H1 (cell line): ENCODE measurements at regions not wholly inside any gene's neighbourhood (a gene's known extent, or its start where the extent isn't known, plus 50 kb on each side); places are given as distances from the start of the nearest gene placed in this dataset.

Source experiments
- CTCF ChIP-seq, 3 experiments: IDR thresholded peaks; 1 replicate in 2 of 3; 2 replicates in 1 of 3; pipeline versions ENCODE4 v1.5.1 to v1.6.1; 2011; ENCODE audit warnings: low read length in 3 of 3, mild to moderate bottlenecking in 3 of 3, inconsistent platforms in 2 of 3, low read depth in 1 of 3, moderate library complexity in 1 of 3; ENCODE audit not compliant: insufficient read depth in 1 of 3; ENCODE audit errors: control extremely low read depth in 1 of 3
- EP300 ChIP-seq, 2 experiments: IDR thresholded peaks; 1 replicate in 1 of 2; 2 replicates in 1 of 2; pipeline ENCODE4 v1.6.1; 2011 to 2012; ENCODE audit warnings: low read depth in 2 of 2, low read length in 2 of 2, mild to moderate bottlenecking in 2 of 2, borderline replicate concordance in 1 of 2, inconsistent platforms in 1 of 2, moderate library complexity in 1 of 2
- FOSL1 ChIP-seq: IDR thresholded peaks from 2 replicates; pipeline ENCODE4 v1.6.1; 2011; ENCODE audit warnings: mild to moderate bottlenecking, low read depth, low read length, moderate library complexity; ENCODE audit not compliant: insufficient read depth
- HDAC6 ChIP-seq: IDR thresholded peaks from one replicate; pipeline ENCODE4 v1.7.1; 2012; ENCODE audit warnings: low read depth, mild to moderate bottlenecking, inconsistent platforms, low read length, moderate library complexity
- NRF1 ChIP-seq: IDR thresholded peaks from 2 replicates; pipeline ENCODE4 v1.6.1; 2011; ENCODE audit warnings: mild to moderate bottlenecking, low read depth, low read length, improper control_type of control experiment
- POLR2A ChIP-seq, 2 experiments: IDR thresholded peaks; 1 replicate in 1 of 2; 2 replicates in 1 of 2; pipeline ENCODE4 v1.6.1; 2011; ENCODE audit warnings: low read depth in 2 of 2, low read length in 2 of 2, mild to moderate bottlenecking in 2 of 2; ENCODE audit errors: control extremely low read depth in 1 of 2
- POLR2AphosphoS5 ChIP-seq: IDR thresholded peaks from 2 replicates; pipeline ENCODE4 v1.6.1; 2011; ENCODE audit warnings: low read depth, low read length
- RFX5 ChIP-seq: IDR thresholded peaks from 2 replicates; pipeline ENCODE4 v1.6.1; 2011; ENCODE audit warnings: low read depth, low read length, improper control_type of control experiment, borderline replicate concordance
- YY1 ChIP-seq: IDR thresholded peaks from 2 replicates; pipeline ENCODE4 v1.6.1; 2011; ENCODE audit warnings: low read depth, mild to moderate bottlenecking, low read length
- TF ChIP-seq, protein P1 (sequence below): IDR thresholded peaks from 2 replicates; pipeline ENCODE4 v1.6.1; 2012; ENCODE audit warnings: low read length, inconsistent platforms
- TF ChIP-seq, protein P2 (sequence below): IDR thresholded peaks from 2 replicates; pipeline ENCODE4 v1.6.1; 2012; ENCODE audit warnings: inconsistent platforms

DNA sequence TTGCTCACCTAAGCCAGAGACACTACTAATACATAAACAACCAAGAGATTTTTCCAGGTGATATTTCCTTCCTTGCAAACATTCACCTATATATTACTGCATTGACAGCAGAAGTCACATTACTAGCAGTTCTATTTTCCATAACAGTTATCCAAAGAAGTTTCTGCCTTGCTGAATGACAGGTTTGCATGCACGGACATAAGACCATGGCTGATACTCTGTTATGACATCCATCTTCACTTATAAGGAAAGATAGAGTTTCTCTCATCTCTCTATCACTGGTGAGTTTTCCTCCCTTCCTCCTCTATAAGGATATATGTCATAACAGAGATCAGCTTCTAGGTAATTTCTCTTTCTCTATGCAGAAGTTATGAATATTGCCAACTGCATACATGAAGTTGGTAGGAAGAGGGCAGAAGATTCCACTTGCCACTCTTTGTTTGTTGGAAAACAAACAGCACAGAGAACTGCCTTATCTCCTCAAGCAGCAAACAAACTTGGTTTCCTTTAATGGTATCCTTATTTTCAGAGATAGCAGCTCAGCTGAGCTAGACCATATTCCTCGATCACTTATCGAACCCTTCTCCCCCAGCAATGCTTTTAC, 557.0 kb downstream of the VRK1 start:
- TF ChIP-seq, protein P1, sequence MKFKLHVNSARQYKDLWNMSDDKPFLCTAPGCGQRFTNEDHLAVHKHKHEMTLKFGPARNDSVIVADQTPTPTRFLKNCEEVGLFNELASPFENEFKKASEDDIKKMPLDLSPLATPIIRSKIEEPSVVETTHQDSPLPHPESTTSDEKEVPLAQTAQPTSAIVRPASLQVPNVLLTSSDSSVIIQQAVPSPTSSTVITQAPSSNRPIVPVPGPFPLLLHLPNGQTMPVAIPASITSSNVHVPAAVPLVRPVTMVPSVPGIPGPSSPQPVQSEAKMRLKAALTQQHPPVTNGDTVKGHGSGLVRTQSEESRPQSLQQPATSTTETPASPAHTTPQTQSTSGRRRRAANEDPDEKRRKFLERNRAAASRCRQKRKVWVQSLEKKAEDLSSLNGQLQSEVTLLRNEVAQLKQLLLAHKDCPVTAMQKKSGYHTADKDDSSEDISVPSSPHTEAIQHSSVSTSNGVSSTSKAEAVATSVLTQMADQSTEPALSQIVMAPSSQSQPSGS, result no peak
- TF ChIP-seq CTCF (IDR thresholded peaks at IDR 0.05; ENCODE audit: control extremely low read depth in 1 of 3, insufficient read depth in 1 of 3, low read depth in 1 of 3, low read length in 3 of 3) (no peak), POLR2AphosphoS5 (no peak), RFX5 (no peak), YY1 (no peak), HDAC6 (no peak), EP300 (IDR thresholded peaks at IDR 0.05; ENCODE audit: borderline replicate concordance in 1 of 2, low read depth in 2 of 2, low read length in 2 of 2) (no peak), NRF1 (no peak), POLR2A (IDR thresholded peaks at IDR 0.05; ENCODE audit: control extremely low read depth in 1 of 2, low read depth in 2 of 2, low read length in 2 of 2) (no peak), FOSL1 (no peak)
- TF ChIP-seq, protein P2, sequence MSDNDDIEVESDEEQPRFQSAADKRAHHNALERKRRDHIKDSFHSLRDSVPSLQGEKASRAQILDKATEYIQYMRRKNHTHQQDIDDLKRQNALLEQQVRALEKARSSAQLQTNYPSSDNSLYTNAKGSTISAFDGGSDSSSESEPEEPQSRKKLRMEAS, result no peak
